WTC11 (cell line): ENCODE measurements at regions not wholly inside any gene's neighbourhood (a gene's known extent, or its start where the extent isn't known, plus 50 kb on each side); places are given as distances from the start of the nearest gene placed in this dataset.

Experiments
- ATAC-seq: fragments of 200-7000 bp; cut with Tn5 transposase; 2 replicates; pipeline ENCODE4 v1.10.0; 2021; ENCODE audit warnings: mild to moderate bottlenecking, moderate library complexity
- CTCF ChIA-PET: fragments of 300-600 bp; sonication (Branson Sonifier 250); formaldehyde crosslinking; loops from one replicate; lab custom pipeline; 2021; ENCODE audit warnings: antibody characterized with exemption; lab: Charles Lee
- POLR2A ChIA-PET: fragments of 350-600 bp; sonication (Branson Sonifier 250); formaldehyde crosslinking; loops from one replicate; lab custom pipeline; 2021; ENCODE audit warnings: antibody characterized with exemption; lab: Charles Lee
- DNase-seq: peaks from one replicate; pipeline ENCODE4 v3.0.0; 2021; ENCODE audit warnings: low spot score
- H3K27ac Mint-ChIP-seq: 2 replicates; pipeline ENCODE4 v1.8.0; 2021; ENCODE audit warnings: mixed read lengths
- H3K27me3 Mint-ChIP-seq: 2 replicates; pipeline ENCODE4 v1.8.0; 2021; ENCODE audit warnings: low read depth, mild to moderate bottlenecking, moderate library complexity, mixed read lengths
- H3K36me3 Mint-ChIP-seq: 2 replicates; pipeline ENCODE4 v1.8.0; 2021; ENCODE audit warnings: mixed read lengths
- H3K4me1 Mint-ChIP-seq: 2 replicates; pipeline ENCODE4 v1.8.0; 2022; ENCODE audit warnings: mixed read lengths
- H3K4me3 Mint-ChIP-seq: 2 replicates; pipeline ENCODE4 v1.8.0; 2021; ENCODE audit warnings: mild to moderate bottlenecking, moderate library complexity, mixed read lengths
- H3K9me3 Mint-ChIP-seq: 2 replicates; pipeline ENCODE4 v1.8.0; 2021; ENCODE audit warnings: mixed read lengths
- CDX4 ChIP-seq: fragments of 250-450 bp; sonication (Bioruptor Pico); IDR thresholded peaks from 2 replicates; pipeline ENCODE4 v1.9.0; 2021; ENCODE audit warnings: moderate library complexity, mild to moderate bottlenecking, inconsistent platforms, borderline replicate concordance
- CREB1 ChIP-seq: sonication (generic); formaldehyde crosslinking; IDR thresholded peaks from 2 replicates; pipeline ENCODE4 v1.8.0; 2023; ENCODE audit warnings: mild to moderate bottlenecking, missing genetic modification reagents
- GRHL2 ChIP-seq: fragments of 250-450 bp; sonication (Bioruptor Pico); IDR thresholded peaks from 2 replicates; pipeline ENCODE4 v1.8.0; 2022; ENCODE audit warnings: mild to moderate bottlenecking, moderate library complexity; ENCODE audit not compliant: insufficient replicate concordance, severe bottlenecking
- IRF2 ChIP-seq: sonication (generic); formaldehyde crosslinking; IDR thresholded peaks from 2 replicates; pipeline ENCODE4 v1.8.0; 2022; ENCODE audit warnings: low read depth, missing genetic modification reagents, borderline replicate concordance
- NFYB ChIP-seq: sonication (generic); formaldehyde crosslinking; conservative IDR thresholded peaks from 2 replicates; pipeline ENCODE4 v1.8.0; 2022; ENCODE audit warnings: low read depth, missing genetic modification reagents
- NR3C1 ChIP-seq: sonication (generic); formaldehyde crosslinking; conservative IDR thresholded peaks from 2 replicates; pipeline ENCODE4 v1.8.1; 2023; ENCODE audit warnings: low read depth, mild to moderate bottlenecking, missing genetic modification reagents
- RELA ChIP-seq: sonication (generic); formaldehyde crosslinking; IDR thresholded peaks from 2 replicates; pipeline ENCODE4 v1.8.1; 2022; ENCODE audit warnings: missing genetic modification reagents, mild to moderate bottlenecking, borderline replicate concordance
- SOX15 ChIP-seq: fragments of 250-450 bp; sonication (Bioruptor Pico); IDR thresholded peaks from 2 replicates; pipeline ENCODE4 v1.9.0; 2021; ENCODE audit warnings: mild to moderate bottlenecking
- SP1 ChIP-seq: sonication (generic); formaldehyde crosslinking; conservative IDR thresholded peaks from 2 replicates; pipeline ENCODE4 v1.8.1; 2022; ENCODE audit warnings: missing genetic modification reagents
- ZBTB21 ChIP-seq: sonication (generic); formaldehyde crosslinking; IDR thresholded peaks from 2 replicates; pipeline ENCODE4 v1.8.1; 2023; ENCODE audit warnings: mild to moderate bottlenecking, missing genetic modification reagents, borderline replicate concordance
- ZNF317 ChIP-seq: sonication (generic); formaldehyde crosslinking; IDR thresholded peaks from 2 replicates; pipeline ENCODE4 v1.8.1; 2023; ENCODE audit warnings: low read depth, mild to moderate bottlenecking, moderate library complexity, missing genetic modification reagents, borderline replicate concordance
- ZNF423 ChIP-seq: fragments of 250-450 bp; sonication (Bioruptor Pico); IDR thresholded peaks from 2 replicates; pipeline ENCODE4 v2.1.2; 2022; ENCODE audit warnings: mild to moderate bottlenecking, moderate library complexity
- ZNF532 ChIP-seq: fragments of 250-450 bp; sonication (Bioruptor Pico); IDR thresholded peaks from 2 replicates; pipeline ENCODE4 v1.9.0; 2021; ENCODE audit warnings: mild to moderate bottlenecking, borderline replicate concordance
- TF ChIP-seq, protein P1 (sequence below): sonication (generic); formaldehyde crosslinking; IDR thresholded peaks from 2 replicates; pipeline ENCODE4 v1.8.0; 2022; ENCODE audit warnings: mild to moderate bottlenecking, missing genetic modification reagents
- TF ChIP-seq, protein P2 (sequence below): sonication (generic); formaldehyde crosslinking; IDR thresholded peaks from 2 replicates; pipeline ENCODE4 v1.8.1; 2022; ENCODE audit warnings: mild to moderate bottlenecking, moderate library complexity, missing genetic modification reagents
- TF ChIP-seq, protein P3 (sequence below): fragments of 250-450 bp; sonication (Bioruptor Pico); IDR thresholded peaks from 2 replicates; pipeline ENCODE4 v1.9.0; 2021; ENCODE audit warnings: mild to moderate bottlenecking
- TF ChIP-seq, protein P4 (sequence below): sonication (generic); formaldehyde crosslinking; IDR thresholded peaks from 2 replicates; pipeline ENCODE4 v1.8.0; 2023; ENCODE audit warnings: mild to moderate bottlenecking, missing genetic modification reagents

GRCh38 chr4:17310269-17310652 is 201.6 kb downstream of the QDPR start (continued):
- TF ChIP-seq, protein P1, sequence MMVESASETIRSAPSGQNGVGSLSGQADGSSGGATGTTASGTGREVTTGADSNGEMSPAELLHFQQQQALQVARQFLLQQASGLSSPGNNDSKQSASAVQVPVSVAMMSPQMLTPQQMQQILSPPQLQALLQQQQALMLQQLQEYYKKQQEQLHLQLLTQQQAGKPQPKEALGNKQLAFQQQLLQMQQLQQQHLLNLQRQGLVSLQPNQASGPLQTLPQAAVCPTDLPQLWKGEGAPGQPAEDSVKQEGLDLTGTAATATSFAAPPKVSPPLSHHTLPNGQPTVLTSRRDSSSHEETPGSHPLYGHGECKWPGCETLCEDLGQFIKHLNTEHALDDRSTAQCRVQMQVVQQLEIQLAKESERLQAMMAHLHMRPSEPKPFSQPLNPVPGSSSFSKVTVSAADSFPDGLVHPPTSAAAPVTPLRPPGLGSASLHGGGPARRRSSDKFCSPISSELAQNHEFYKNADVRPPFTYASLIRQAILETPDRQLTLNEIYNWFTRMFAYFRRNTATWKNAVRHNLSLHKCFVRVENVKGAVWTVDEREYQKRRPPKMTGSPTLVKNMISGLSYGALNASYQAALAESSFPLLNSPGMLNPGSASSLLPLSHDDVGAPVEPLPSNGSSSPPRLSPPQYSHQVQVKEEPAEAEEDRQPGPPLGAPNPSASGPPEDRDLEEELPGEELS (CRISPR knock-in tag): no peak
- TF ChIP-seq ZNF423 (CRISPR knock-in tag): no peak
- no peak for TF ChIP-seq RELA (CRISPR knock-in tag)
- TF ChIP-seq IRF2: no peak
- no peak for TF ChIP-seq NR3C1 (CRISPR knock-in tag)
- TF ChIP-seq, all 79 proteins: peak for 0

DNA sequence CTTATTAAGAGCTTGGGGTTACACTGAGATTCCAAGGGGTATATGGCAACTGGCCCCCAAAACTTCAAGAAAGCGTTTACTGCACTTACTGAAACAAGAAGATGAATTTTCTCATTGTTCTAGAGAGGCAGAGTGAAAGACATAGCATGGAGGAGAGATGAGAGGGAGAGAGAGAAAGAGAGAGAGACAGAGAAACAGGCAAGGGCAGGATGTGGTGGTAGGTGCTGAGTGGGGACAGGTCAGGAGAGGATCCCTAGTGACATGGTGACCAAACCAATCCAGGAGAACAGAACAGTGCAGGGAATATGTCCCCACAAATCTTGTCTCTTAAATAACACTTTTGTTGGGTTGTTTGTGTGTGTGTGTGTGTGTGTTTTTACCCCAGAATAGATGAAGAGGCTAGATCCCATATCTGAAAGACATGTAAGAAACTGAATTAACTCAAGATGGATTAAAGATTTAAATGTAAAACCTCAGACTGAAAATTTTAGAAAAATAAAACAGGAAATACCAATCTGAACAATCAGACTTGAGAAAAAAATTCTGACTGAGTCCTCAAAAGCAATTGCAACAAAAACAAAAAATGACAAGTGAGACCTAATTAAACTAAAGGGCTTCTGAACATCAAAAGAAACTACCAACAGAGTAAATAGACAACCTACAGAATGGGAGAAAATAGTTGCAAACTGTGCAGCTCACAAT is 202.2 kb downstream of the QDPR start:
- H3K9me3 Mint-ChIP-seq: peaks cover 16% of the 10 kb centered on the region
- POLR2A ChIA-PET: interaction anchor here (0.8 kb wide), 1 partner anchor 13 kb away, joined by 3 read pairs; no protein-coding TSS in a partner anchor
- CTCF ChIA-PET: no interaction called here
- DNase-seq (no peak), ATAC-seq (no peak)
- no peak overlapping the region for H3K4me3 Mint-ChIP-seq
- no peaks in the 10 kb centered on the region for H3K4me1 Mint-ChIP-seq
- TF ChIP-seq GRHL2 (CRISPR knock-in tag) (no peak), SP1 (CRISPR knock-in tag) (no peak), CREB1 (CRISPR knock-in tag) (no peak), SOX15 (CRISPR knock-in tag) (no peak), RELA (CRISPR knock-in tag) (no peak), ZNF317 (no peak), ZBTB21 (CRISPR knock-in tag) (no peak), ZNF423 (CRISPR knock-in tag) (no peak), CDX4 (CRISPR knock-in tag) (no peak)
- TF ChIP-seq, protein P2, sequence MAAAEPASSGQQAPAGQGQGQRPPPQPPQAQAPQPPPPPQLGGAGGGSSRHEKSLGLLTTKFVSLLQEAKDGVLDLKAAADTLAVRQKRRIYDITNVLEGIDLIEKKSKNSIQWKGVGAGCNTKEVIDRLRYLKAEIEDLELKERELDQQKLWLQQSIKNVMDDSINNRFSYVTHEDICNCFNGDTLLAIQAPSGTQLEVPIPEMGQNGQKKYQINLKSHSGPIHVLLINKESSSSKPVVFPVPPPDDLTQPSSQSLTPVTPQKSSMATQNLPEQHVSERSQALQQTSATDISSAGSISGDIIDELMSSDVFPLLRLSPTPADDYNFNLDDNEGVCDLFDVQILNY (CRISPR knock-in tag): no peak
- TF ChIP-seq, protein P3, sequence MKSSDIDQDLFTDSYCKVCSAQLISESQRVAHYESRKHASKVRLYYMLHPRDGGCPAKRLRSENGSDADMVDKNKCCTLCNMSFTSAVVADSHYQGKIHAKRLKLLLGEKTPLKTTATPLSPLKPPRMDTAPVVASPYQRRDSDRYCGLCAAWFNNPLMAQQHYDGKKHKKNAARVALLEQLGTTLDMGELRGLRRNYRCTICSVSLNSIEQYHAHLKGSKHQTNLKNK: no peak
- TF ChIP-seq, protein P4, sequence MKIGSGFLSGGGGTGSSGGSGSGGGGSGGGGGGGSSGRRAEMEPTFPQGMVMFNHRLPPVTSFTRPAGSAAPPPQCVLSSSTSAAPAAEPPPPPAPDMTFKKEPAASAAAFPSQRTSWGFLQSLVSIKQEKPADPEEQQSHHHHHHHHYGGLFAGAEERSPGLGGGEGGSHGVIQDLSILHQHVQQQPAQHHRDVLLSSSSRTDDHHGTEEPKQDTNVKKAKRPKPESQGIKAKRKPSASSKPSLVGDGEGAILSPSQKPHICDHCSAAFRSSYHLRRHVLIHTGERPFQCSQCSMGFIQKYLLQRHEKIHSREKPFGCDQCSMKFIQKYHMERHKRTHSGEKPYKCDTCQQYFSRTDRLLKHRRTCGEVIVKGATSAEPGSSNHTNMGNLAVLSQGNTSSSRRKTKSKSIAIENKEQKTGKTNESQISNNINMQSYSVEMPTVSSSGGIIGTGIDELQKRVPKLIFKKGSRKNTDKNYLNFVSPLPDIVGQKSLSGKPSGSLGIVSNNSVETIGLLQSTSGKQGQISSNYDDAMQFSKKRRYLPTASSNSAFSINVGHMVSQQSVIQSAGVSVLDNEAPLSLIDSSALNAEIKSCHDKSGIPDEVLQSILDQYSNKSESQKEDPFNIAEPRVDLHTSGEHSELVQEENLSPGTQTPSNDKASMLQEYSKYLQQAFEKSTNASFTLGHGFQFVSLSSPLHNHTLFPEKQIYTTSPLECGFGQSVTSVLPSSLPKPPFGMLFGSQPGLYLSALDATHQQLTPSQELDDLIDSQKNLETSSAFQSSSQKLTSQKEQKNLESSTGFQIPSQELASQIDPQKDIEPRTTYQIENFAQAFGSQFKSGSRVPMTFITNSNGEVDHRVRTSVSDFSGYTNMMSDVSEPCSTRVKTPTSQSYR (CRISPR knock-in tag): no peak
- no peaks in the 10 kb centered on the region for H3K36me3 Mint-ChIP-seq
- no peak overlapping the region; the same call in 1 of the 2 replicates for H3K27ac Mint-ChIP-seq
- no peaks in the 10 kb centered on the region for H3K27me3 Mint-ChIP-seq

- TF ChIP-seq ZNF532 (no peak), NFYB (no peak)
- peaks cover 11% of the 10 kb centered on the region for H3K4me1 Mint-ChIP-seq
- H3K9me3 Mint-ChIP-seq: peaks cover 26% of the 10 kb centered on the region
- H3K27ac Mint-ChIP-seq: no peak overlapping the region
- H3K36me3 Mint-ChIP-seq: no peaks in the 10 kb centered on the region
- H3K27me3 Mint-ChIP-seq: no peaks in the 10 kb centered on the region
- no peak for ATAC-seq
- no peak overlapping the region for H3K4me3 Mint-ChIP-seq
- DNase-seq: no peak
- ChIA-PET CTCF (no interaction called here), POLR2A (no interaction called here)
Observed at GRCh38 chr4:17301869-17302268, 210.0 kb downstream of the QDPR start.
